ENCODE measurements at regions not wholly inside any gene's neighbourhood (a gene's known extent, or its start where the extent isn't known, plus 50 kb on each side); places are given as distances from the start of the nearest gene placed in this dataset.
"Not testable (repeated sequence)": the region's sequence is repeated elsewhere in the genome, so short reads cannot be mapped to it uniquely, and the experiment has no call there.

DNA sequence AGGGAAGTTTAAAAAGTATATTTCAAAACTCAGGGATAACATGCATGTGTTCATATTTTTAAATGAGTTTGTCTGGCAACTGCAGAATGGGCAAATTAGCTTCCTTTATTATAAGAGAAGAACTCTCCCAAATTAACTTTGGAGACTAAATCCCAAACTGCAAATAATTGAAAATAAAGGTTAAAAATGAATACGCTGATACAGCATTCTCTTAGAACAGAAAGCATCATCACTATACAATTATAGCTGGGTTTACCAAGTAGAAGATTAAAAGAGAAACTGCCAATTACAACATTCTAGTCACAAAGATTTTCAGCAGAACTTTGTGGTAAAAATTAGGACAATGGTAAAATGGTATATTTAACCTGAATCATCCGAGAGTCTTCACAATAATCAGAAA lies 73.3 kb downstream of the OLFM4 start:
- no peak overlapping the region for H3K4me3 ChIP-seq (ENCODE audit: low read length)
- DNase-seq (ENCODE audit: low read depth, low spot score): no peak

DNA sequence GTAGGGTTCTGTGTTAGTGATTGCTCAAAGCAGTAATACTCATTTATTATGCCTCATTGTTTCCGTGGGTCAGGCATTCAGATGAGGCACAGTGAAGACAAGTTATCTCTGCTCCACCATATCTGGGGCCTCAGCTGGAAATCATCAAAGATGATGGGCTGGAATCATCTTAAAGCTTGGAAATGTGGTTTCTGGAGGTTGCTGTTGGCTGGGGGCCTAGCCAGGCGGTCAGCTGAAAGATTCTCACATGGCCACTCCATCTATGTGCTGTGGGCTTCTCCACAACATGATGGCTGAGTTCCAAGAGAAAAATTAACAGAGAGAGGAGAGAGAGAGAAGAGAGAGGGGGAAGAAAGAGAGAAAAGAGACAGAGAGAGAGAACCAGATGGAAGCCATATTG lies 75.5 kb downstream of the OLFM4 start:
- H3K4me3 ChIP-seq (ENCODE audit: low read length): no peak overlapping the region
- no peak for DNase-seq (ENCODE audit: low read depth, low spot score)

DNA sequence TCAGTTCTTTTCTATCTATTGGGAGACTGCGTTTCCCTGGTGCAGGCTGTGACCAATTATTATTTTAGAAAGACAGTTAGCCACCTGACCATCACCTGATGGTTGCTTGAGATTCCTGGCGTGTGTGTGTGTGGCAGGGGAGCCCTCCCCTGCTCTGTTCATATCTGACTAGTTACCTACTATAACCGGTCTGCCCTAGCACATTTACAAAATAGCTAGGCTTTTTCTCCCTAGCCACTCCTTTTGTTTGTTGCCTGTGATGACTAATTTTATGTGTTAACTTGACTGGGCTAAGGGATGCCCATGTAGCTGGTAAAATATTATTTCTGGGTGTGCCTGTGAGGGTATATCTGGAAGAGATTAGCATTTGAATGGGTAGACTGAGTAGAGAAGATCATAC lies 76.9 kb downstream of the OLFM4 start:
- DNase-seq (ENCODE audit: low read depth, low spot score): no peak
- no peak overlapping the region for H3K4me3 ChIP-seq (ENCODE audit: low read length)

DNA sequence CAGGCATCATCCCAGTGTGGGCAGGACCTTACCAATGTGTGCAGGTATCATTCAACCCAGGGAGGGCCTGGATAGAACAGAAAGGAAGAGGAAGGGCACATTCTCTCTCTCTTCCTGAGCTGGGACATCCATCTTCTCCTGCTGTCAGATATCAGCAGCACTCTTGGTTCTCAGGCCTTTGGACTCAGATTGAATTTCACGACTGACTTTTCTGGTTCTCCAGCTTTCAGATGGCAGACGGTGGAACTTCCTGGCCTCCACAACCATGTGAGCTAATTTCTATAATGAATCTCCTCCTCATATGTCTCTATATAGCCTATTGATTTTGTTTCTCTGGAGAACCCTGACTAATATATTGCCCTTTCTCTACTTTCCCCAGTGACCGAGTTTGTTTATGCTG lies 77.3 kb downstream of the OLFM4 start:
- H3K4me3 ChIP-seq (ENCODE audit: low read length): no peak overlapping the region
- no peak for DNase-seq (ENCODE audit: low read depth, low spot score)

DNA sequence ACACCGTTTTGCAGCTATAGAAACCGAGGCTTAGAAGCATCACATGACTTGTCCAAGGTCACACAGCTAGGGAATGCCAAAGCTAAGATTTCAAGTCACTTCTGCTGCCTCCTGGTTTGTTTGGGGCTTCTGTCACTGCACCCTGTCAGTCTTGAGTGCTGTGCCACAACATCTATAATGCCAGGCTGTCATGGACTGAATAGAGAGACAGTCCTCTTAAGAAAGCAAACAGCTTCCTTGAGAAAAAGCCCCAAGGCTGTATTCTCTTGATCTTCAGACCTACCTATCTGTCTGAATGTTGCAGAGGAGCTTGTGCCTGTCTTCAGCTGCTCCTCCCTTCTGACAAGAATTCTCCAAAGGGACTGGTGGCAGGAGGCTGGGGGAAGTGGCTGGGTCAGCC lies 81.6 kb downstream of the OLFM4 start:
- no peak for DNase-seq (ENCODE audit: low read depth, low spot score)
- H3K4me3 ChIP-seq (ENCODE audit: low read length): no peak overlapping the region

DNA sequence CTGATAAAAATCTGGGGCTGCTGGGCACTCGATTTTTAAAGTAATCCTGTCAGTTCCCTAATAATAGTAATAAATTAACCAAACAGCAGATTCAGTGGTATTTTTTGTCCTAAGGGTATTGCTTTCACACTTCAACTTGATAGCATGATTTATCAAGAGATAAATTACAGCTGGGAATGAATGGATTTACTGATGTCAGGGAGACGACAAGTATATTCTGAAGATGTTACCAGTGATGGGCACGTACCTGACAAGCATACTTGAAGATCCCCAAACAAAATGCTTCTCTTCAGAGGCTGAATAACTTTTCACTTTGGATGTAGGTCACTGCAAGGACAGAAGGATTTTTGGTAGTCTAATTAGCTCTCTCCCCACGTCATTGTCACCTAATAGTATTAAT lies 82.0 kb downstream of the OLFM4 start:
- no peak for DNase-seq (ENCODE audit: low read depth, low spot score)
- no peak overlapping the region for H3K4me3 ChIP-seq (ENCODE audit: low read length)

DNA sequence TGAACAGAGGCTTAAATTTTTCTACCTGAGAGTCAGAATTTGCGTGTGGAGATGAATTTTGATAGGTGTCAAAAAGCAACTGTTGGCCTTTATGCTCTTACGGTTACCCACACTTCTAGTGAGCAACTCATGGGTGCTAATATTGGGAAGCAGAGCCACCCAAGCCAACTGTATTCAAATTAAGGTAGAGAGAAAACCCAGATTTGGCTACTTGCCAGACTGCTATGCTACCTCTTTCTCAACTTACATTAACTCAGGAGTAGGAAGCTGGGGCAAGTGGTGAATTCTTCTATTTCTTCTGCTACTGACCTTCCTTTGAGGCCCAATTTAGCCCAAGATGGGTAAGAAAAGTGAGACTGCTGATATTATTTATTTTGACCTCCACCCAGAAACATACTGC lies 83.9 kb downstream of the OLFM4 start:
- no peak for DNase-seq (ENCODE audit: low read depth, low spot score)
- H3K4me3 ChIP-seq (ENCODE audit: low read length): no peak overlapping the region

DNA sequence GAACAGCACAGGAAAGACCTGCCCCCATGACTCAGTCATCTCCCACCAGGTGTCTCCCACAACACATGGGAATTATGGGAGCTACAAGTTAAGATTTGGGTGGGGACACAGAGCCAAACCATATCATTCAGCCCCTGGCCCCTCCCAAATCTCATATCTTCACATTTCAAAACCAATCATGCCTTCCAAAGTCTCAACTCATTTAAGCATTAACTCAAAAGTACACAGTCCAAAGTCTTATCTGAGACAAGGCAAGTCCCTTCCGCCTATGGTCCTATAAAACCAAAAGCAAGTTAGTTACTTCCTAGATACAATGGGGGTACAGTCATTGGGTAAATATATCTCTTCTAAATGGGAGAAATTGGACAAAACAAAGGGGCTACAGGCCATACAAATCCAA lies 88.4 kb downstream of the OLFM4 start:
- not testable (repeated sequence) for H3K4me3 ChIP-seq (ENCODE audit: low read length); DNase-seq (ENCODE audit: low read depth, low spot score)

DNA sequence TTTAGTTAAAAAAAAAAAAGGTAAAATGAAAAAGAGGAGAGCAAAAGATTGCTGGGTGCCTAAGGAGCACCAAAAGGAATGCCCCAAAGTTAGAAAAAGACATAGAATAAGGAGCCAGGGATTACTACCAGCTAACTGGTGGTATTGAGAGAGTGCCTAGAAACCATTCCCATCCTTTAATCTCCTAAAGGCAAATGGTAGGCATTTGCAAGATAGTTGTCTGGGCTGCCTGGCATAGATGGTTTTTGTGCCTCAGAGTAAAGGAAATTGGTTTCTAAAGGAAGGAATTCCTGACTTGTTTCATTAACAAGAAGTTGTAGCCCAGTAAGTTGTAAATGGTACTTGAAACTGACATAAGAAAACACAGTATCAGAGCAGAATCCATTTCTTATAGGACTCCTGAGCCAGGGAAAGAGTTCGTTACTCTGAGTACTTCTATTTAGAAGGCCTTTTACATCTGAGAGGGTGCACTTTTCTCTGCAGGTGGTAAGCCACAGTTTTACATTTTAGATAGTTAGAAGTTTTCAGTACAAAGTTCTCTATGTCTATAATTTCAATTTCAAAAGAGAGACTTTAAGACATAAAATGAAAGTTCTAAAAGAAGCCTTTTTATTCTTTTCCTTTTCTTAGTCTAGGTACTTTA lies 92.6 kb downstream of the OLFM4 start:
- DNase-seq (ENCODE audit: low read depth, low spot score): no peak
- H3K4me3 ChIP-seq (ENCODE audit: low read length): no peak overlapping the region

DNA sequence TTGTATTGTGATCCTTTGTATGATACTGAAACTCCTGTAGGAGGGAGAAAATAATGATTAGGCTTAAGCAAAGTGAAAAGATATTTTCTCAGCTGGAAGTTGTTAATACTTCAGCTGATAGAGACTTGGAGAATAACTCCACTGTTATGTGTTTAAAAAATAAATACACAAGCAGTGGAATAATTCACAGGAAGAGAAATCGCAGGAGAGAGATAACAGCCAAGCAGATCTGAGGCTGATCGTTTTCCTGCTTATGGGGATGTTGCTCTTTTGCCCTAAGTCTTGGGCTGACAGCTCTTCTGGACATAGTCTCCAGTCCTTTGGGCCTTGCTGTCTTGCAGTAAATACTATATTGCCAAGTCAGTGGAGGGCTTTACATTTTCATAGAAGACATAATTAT lies 93.3 kb downstream of the OLFM4 start:
- no peak overlapping the region for H3K4me3 ChIP-seq (ENCODE audit: low read length)
- DNase-seq (ENCODE audit: low read depth, low spot score): no peak

DNA sequence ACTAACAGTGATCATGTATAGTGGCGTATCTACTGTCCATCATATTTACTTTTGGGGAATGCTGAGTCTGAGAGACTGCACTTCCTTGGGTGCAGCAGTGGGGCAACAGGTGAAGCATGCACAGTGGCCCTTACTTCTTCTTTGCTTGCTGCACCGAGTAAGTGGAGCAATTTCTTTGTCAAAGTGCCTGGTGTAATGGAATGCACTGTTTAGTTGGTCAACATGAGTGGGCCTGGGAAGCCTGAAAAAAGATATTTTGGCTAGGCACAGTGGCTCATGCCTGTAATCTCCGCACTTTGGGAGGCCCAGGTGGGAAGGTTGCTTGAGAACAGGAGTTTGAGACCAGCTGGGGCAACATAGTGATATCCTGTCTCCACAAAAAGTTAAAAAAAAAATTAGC lies 94.9 kb downstream of the OLFM4 start:
- DNase-seq (ENCODE audit: low read depth, low spot score): no peak

DNA sequence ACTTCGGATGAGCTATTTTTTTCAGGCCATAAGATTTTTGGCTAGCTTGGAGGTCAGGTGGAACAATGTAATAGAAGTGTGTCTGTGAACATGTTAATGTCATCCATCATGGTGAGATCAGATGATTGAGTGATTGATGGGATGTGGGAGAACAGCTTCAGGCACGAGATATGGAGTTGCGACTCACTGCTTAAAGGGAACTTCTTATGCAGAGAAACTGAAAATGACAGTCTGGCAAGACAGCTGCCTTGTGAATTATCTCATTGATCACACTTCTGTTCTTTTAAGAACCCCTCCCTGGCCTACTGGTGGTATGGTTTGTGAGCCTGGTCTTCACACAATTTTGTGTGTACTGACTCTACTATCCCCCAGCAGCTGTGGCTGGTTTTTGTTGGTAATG lies 96.0 kb downstream of the OLFM4 start:
- no peak overlapping the region for H3K4me3 ChIP-seq (ENCODE audit: low read length)
- no peak for DNase-seq (ENCODE audit: low read depth, low spot score)

More for the DNA sequence above, 94.9 kb downstream of the OLFM4 start:
- H3K4me3 ChIP-seq (ENCODE audit: low read length): no peak overlapping the region

DNA sequence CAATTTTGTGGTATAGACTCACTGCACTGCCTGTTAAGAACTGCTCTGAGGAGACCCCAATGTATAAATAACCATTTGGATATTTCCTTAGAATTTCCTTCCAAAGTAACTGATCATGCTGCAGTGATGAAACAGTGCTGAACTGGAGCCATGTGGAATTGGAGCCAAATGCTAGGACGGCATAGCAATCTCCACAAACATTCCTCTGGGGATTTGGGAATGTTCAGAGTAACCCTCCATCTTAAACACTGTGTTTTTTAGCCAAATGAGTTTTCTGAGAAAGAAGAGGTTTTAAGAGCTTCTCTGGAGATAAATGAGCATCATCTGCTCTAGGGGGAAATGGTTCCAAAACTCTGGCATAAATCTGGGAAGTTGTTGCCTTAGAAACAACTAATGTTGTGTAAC lies 98.2 kb downstream of the OLFM4 start:
- no peak for DNase-seq (ENCODE audit: low read depth, low spot score)
- H3K4me3 ChIP-seq (ENCODE audit: low read length): no peak overlapping the region

DNA sequence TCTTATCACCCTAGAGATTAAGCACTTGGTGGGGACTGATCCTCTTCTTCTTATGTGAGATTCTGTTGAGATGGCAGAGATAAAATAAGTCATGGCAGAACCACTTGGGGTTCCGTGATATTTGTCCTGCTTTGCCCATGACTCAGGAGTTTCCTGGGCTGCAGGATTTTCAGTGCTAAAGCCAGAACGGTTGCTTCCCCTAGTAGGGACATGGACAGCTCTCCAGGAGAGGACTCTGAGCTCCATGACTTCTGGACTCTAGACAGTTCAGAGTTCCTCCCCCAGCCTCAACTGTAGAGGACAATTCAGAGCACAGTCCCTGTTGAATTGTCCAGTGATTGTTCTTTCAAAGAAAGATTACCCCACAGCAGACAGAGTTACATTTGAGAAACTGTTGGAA lies 98.8 kb downstream of the OLFM4 start:
- H3K4me3 ChIP-seq (ENCODE audit: low read length): no peak overlapping the region
- no peak for DNase-seq (ENCODE audit: low read depth, low spot score)

DNA sequence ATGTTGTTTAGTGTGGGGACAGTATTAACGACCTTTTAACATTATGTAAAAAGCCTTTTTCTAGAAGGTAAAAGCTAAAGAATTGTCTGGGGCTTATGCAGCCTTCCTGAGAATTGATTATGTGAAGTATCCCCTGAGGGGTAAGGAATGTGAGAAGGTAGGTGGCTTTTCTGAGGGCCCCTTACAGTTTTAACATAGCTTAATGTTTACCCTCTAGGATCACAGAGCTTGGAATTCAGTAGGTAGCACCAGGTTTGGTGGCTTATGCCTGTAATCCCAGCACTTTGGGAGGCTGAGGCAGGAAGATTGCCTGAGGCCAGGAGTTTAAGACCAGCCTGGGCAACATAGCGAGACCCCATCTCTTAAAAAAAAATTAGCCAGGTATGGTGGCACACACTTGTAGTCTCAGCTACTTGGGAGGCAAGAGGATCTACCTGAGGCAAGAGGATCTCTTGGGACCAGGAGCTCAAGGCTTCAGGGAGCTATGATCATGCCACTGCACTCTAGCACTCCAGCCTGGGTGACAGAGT lies 101.3 kb downstream of the OLFM4 start:
- H3K4me3 ChIP-seq (ENCODE audit: low read length): no peak overlapping the region
- DNase-seq (ENCODE audit: low read depth, low spot score): no peak

DNA sequence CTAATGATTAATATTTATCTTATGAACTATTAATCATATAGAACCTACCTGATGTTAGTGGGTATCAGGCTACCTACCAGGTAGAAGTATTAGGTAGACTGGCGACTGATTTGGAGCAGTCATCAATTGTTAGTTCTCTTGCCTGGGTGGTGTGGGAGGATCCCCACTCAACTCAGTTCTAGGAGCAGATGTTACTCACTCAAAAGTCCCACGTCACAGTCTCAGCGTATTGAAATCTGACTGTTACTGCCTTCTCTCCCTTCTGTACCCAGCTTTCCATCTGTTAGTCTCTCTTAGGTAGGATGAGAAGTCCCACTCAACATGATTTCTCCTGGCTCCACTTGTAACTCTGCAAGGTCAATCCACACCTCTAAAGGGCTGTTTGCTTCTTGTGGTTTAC lies 102.7 kb downstream of the OLFM4 start:
- no peak for DNase-seq (ENCODE audit: low read depth, low spot score)

DNA sequence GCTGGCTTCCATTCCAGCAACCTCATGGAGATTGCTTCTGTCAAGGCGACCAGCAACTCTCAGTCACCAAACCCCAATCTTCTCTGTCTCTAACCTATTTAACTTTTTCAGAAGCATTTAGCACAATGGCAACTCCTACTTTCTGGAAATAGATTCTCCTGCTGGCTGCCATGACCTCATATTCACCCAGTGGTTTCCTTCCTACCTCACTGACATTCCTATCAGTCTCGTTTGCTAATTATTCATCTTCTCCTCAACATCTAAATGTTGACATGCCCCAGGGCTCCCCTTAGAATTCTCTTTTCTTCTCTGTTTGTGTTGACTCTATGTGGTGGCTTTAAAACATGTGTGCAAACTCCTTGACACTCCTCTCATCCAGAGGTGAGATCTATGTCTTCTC lies 106.7 kb downstream of the OLFM4 start:
- H3K4me3 ChIP-seq (ENCODE audit: low read length): no peak overlapping the region
- DNase-seq (ENCODE audit: low read depth, low spot score): no peak

More for the DNA sequence above, 102.7 kb downstream of the OLFM4 start:
- H3K4me3 ChIP-seq (ENCODE audit: low read length): no peak overlapping the region

DNA sequence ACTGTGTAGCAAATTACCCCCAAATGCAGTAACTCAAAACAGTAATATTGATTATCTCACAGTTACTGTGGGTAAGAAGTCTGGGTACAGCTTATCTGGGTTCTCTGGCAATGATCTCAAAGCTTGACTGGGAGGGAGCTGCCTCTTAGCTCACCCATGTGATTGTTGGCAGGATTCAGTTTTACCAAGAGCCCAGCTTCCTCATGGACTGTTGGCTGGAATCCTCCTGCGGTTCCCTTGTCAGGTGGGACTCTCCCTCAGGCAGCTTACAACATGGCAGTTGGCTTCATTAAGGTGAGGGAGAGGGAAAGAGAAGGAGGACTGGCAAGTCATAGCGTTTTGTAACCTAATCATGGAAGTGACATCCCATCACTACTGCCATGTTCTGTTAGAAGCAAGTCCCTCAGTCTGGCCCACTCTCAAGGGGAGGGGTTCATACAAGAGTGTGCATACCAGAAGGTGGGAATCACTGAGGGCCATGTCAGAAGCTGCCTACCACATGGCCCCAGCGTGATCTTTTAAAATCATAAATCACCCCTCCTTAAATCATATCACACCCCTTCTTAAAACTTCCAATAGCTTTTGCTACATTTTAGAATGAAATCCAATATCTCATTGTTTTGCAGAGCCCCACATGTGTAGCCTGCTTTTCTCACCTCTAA lies 108.1 kb downstream of the OLFM4 start:
- no peak overlapping the region for H3K4me3 ChIP-seq (ENCODE audit: low read length)
- DNase-seq (ENCODE audit: low read depth, low spot score): no peak

DNA sequence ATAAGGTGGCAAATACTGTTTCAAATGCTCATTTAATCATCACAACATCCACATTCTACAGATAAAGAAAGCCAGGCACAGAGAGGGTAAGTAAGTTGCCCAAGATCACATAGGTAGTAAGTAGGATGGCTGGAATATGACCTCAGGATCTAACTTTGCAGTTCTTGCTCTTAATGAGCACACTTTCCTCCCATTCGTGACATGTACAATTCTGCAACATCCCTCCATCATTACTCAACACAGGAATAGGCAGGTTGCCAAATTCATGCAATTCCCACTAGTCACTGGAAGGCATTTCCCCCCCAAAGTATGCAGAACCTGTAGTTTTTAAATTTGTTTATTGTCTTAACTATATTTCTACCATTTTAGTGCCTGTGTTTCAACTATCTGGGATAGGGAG lies 109.2 kb downstream of the OLFM4 start:
- DNase-seq (ENCODE audit: low read depth, low spot score): no peak
- H3K4me3 ChIP-seq (ENCODE audit: low read length): no peak overlapping the region

DNA sequence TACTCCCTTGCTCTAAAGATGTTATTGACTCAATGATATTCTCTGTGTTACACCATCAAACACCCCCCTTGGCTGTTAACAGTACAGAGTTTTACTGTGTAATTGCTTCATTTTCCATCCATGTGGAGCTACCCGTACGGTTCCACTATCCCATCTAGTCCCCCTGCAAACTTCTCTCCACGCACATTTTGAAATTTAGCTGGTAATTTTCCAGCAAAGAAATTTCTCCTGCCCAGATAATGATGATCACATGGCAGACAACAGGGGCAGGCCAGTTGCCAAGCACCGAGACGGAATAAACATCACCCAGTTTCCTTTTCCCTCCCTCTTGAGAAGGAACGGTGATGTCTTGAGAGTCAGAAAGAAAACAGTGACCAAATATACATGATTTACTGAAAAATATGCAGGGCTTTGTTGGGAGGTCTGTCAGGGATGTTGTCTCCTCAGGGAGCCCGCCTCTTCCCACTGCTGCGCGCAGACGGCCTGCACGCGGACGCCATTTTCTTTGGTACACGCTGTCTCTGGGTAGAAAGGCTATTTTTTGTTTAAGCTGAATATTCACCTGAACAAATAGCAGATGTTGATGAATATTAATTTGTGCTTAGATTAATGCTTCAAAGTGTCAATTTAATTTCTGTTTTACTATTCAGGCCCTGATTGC lies 109.9 kb downstream of the OLFM4 start:
- H3K4me3 ChIP-seq (ENCODE audit: low read length): no peak overlapping the region
- DNase-seq (ENCODE audit: low read depth, low spot score): no peak

DNA sequence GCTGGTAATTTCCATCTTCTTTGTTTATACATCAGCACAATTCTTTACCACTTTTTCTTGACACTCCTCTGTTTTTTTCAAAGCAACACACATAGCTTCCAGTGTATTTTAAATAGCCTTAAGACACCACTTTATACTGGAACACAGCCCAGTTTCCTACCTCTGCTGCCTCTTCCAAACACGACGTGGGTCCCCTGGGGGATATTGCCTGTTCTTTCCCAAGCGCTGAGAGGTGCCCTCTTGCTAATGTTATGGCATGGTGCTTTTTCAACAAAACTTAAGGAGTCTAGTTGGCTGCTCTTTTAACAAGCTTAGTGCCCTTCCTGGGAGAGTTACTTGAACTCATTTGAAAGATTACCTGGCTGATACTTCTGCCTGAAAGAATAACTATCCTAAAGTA lies 112.7 kb downstream of the OLFM4 start:
- DNase-seq (ENCODE audit: low read depth, low spot score): no peak
- no peak overlapping the region for H3K4me3 ChIP-seq (ENCODE audit: low read length)

All from Jurkat, Clone E6-1 (cell line).